HepG2 (cell line): ENCODE measurements at regions not wholly inside any gene's neighbourhood (a gene's known extent, or its start where the extent isn't known, plus 50 kb on each side); places are given as distances from the start of the nearest gene placed in this dataset.
"Not testable (repeated sequence)": the region's sequence is repeated elsewhere in the genome, so short reads cannot be mapped to it uniquely, and the experiment has no call there.

Experiments
- ATAC-seq: fragments of 200-7000 bp; cut with Tn5 transposase; 3 replicates; pipeline ENCODE4 v1.9.1; 2020; ENCODE audit warnings: mild to moderate bottlenecking, moderate library complexity
- BruUV-seq: library from RNA; stranded (reverse); fragments of 400-500 nt; replicated peaks from 2 replicates; lab custom pipeline; 2021; lab: Mats Ljungman, UMichigan
- CTCF ChIA-PET: fragments of 300-600 bp; formaldehyde crosslinking; extraction: SDS; loops from one replicate; lab custom pipeline; 2021; ENCODE audit warnings: low total read pairs, inconsistent platforms, low intra/inter-chr PET ratio; lab: Yijun Ruan, JAX
- POLR2A ChIA-PET: fragments of 350-600 bp; sonication (Branson Sonifier 250); formaldehyde crosslinking; loops from one replicate; lab custom pipeline; 2020; ENCODE audit warnings: antibody characterized with exemption, inconsistent platforms; lab: Yijun Ruan, JAX
- DNase-seq: peaks from one replicate; pipeline ENCODE4 v3.0.0-alpha.2; 2015; ENCODE audit warnings: low spot score
- FAIRE-seq: peaks from 3 replicates; lab custom pipeline; 2011; peaks lifted over from hg19 to GRCh38; lab: Jason Lieb, UNC
- H2AFZ ChIP-seq: one replicate; pipeline ENCODE4 v1.6.1; 2011; ENCODE audit warnings: low read length, inconsistent platforms
- H3K27ac ChIP-seq: fragments of 300-600 bp; 3 replicates; pipeline ENCODE4 v1.8.0; 2011; ENCODE audit warnings: mixed run types, mild to moderate bottlenecking, mixed read lengths, low read length, inconsistent platforms; ENCODE audit not compliant: insufficient read depth; ENCODE audit errors: extremely low read length
- H3K27me3 ChIP-seq, 2 experiments: fragments of 200-600 bp in 1 of 2; 2 replicates in 1 of 2; 3 replicates in 1 of 2; pipeline versions ENCODE4 v1.6.0 to v1.8.0; 2011; ENCODE audit warnings: low read length in 2 of 2, mild to moderate bottlenecking in 2 of 2, moderate library complexity in 2 of 2, inconsistent platforms in 1 of 2; ENCODE audit not compliant: insufficient read depth in 2 of 2, control insufficient read depth in 1 of 2
- H3K36me3 ChIP-seq, 2 experiments: fragments of 200-600 bp in 1 of 2; replicated peaks in 1 of 2; 2 replicates in 1 of 2; 3 replicates in 1 of 2; pipeline versions ENCODE4 v1.5.1 to v1.8.0; 2011; ENCODE audit warnings: low read length in 2 of 2, inconsistent platforms in 1 of 2; ENCODE audit not compliant: insufficient read depth in 2 of 2, control insufficient read depth in 1 of 2
- H3K4me1 ChIP-seq: 2 replicates; pipeline ENCODE4 v1.5.1; 2012; ENCODE audit warnings: low read length, inconsistent platforms; ENCODE audit not compliant: insufficient read depth
- H3K4me2 ChIP-seq: 2 replicates; pipeline ENCODE4 v1.6.0; 2011; ENCODE audit warnings: low read depth, low read length, inconsistent platforms
- H3K4me3 ChIP-seq, 3 experiments: fragments of 200-600 bp in 1 of 3; sonication (generic), shearing (Covaris generic) in 1 of 3; replicated peaks in 1 of 3; 2 replicates each; pipeline ENCODE4 v1.5.1; 2011 to 2016; ENCODE audit warnings: low read length in 3 of 3, inconsistent platforms in 2 of 3, low read depth in 2 of 3, mild to moderate bottlenecking in 2 of 3, control low read depth in 1 of 3, mixed read lengths in 1 of 3; ENCODE audit not compliant: insufficient read depth in 1 of 3
- H3K79me2 ChIP-seq: one replicate; pipeline ENCODE4 v1.6.1; 2011; ENCODE audit warnings: low read length, inconsistent platforms; ENCODE audit not compliant: insufficient read depth
- H3K9ac ChIP-seq: 2 replicates; pipeline ENCODE4 v1.6.0; 2011; ENCODE audit warnings: mild to moderate bottlenecking, low read depth, low read length, inconsistent platforms; ENCODE audit not compliant: insufficient read depth
- H3K9me3 ChIP-seq: 2 replicates; pipeline ENCODE4 v1.5.1; 2012; ENCODE audit warnings: mild to moderate bottlenecking, low read length
- H4K20me1 ChIP-seq: 2 replicates; pipeline ENCODE4 v1.6.0; 2011; ENCODE audit warnings: inconsistent platforms, mild to moderate bottlenecking, low read length, moderate library complexity; ENCODE audit not compliant: insufficient read depth
- ATF7 ChIP-seq, 2 experiments: fragments of 450-650 bp in 1 of 2; sonication (generic) in 1 of 2; formaldehyde crosslinking in 1 of 2; IDR thresholded peaks; 2 replicates each; pipeline versions ENCODE4 v1.4.0 to v1.6.1; 2016 to 2020; ENCODE audit warnings: antibody characterized with exemption in 1 of 2, mild to moderate bottlenecking in 1 of 2, missing genetic modification reagents in 1 of 2
- HCFC1 ChIP-seq: fragments of 150-350 bp; IDR thresholded peaks from 2 replicates; pipeline ENCODE4 v1.6.1; 2014; ENCODE audit warnings: low read depth, low read length
- HOXA7 ChIP-seq: sonication (generic); formaldehyde crosslinking; IDR thresholded peaks from 2 replicates; pipeline ENCODE4 v1.8.1; 2022; ENCODE audit warnings: mild to moderate bottlenecking, missing genetic modification reagents, moderate library complexity
- MBNL3 ChIP-seq: fragments of 250-450 bp; sonication (Bioruptor Pico); conservative IDR thresholded peaks from 2 replicates; pipeline ENCODE4 v1.8.0; 2022; ENCODE audit warnings: mild to moderate bottlenecking, inconsistent platforms
- NFIC ChIP-seq: IDR thresholded peaks from 2 replicates; pipeline ENCODE4 v1.6.1; 2012; ENCODE audit warnings: mild to moderate bottlenecking, low read length, inconsistent platforms
- SALL2 ChIP-seq: sonication (generic); formaldehyde crosslinking; IDR thresholded peaks from 2 replicates; pipeline ENCODE4 v1.8.1; 2023; ENCODE audit warnings: mild to moderate bottlenecking, missing genetic modification reagents, inconsistent platforms
- SIX1 ChIP-seq: sonication (generic); formaldehyde crosslinking; IDR thresholded peaks from 2 replicates; pipeline ENCODE4 v1.4.0; 2020; ENCODE audit warnings: missing genetic modification reagents, borderline replicate concordance
- ZBTB1 ChIP-seq: sonication (generic); formaldehyde crosslinking; IDR thresholded peaks from 2 replicates; pipeline ENCODE4 v1.4.0; 2020; ENCODE audit warnings: missing genetic modification reagents, borderline replicate concordance
- ZBTB26 ChIP-seq: IDR thresholded peaks from 2 replicates; pipeline ENCODE4 v1.6.1; 2016; ENCODE audit warnings: missing compliant biosample characterization, missing genetic modification reagents, borderline replicate concordance
- ZBTB39 ChIP-seq: sonication (generic); formaldehyde crosslinking; IDR thresholded peaks from 2 replicates; pipeline ENCODE4 v1.5.0; 2020; ENCODE audit warnings: missing genetic modification reagents
- ZKSCAN1 ChIP-seq: fragments of 150-350 bp; IDR thresholded peaks from 2 replicates; pipeline ENCODE4 v1.6.1; 2014; ENCODE audit warnings: low read length
- ZNF513 ChIP-seq: sonication (generic); formaldehyde crosslinking; conservative IDR thresholded peaks from 2 replicates; pipeline ENCODE4 v1.5.0; 2020; ENCODE audit warnings: missing genetic modification reagents
- ZNF672 ChIP-seq: sonication (generic); formaldehyde crosslinking; IDR thresholded peaks from 2 replicates; pipeline ENCODE4 v1.8.1; 2022; ENCODE audit warnings: missing genetic modification reagents
- WGBS: methylation state at CpG from one replicate; pipeline ENCODE4 v1.1.6; 2017; ENCODE audit warnings: low lambda C conversion rate; 5-methylcytosine and 5-hydroxymethylcytosine counted together
- in situ Hi-C: cut with HindIII; loops from 2 replicates; pipeline ENCODE4 v1.10.0; 2017; ENCODE audit warnings: low pct_unique_long_range_greater_than_20kb; ENCODE audit not compliant: extremely low pct_ligation_motif_present
- intact Hi-C: fragments of 100-400 bp; cut with micrococcal nuclease; formaldehyde crosslinking; loops from one replicate; pipeline ENCODE4 v1.10.0; 2022; ENCODE audit not compliant: unreplicated experiment

- TF ChIP-seq ZNF513 (CRISPR knock-in tag) = no peak
- TF ChIP-seq ZBTB1 (CRISPR knock-in tag) = no peak
Measured at GRCh38 chr4:42761804-42762203, 104.9 kb upstream of the ATP8A1 start (continued).

GRCh38 chr4:42754965-42755364, 98.1 kb upstream of the ATP8A1 start:
- H3K27me3 ChIP-seq; H3K4me3 ChIP-seq; CTCF ChIA-PET; BruUV-seq; DNase-seq; intact Hi-C loops; H3K4me1 ChIP-seq; H2AFZ ChIP-seq; H3K36me3 ChIP-seq; POLR2A ChIA-PET; FAIRE-seq; H3K27ac ChIP-seq; H3K9me3 ChIP-seq; H4K20me1 ChIP-seq; H3K9ac ChIP-seq; ATAC-seq; H3K79me2 ChIP-seq; H3K4me2 ChIP-seq; TF ChIP-seq ATF7 (CRISPR knock-in tag; IDR thresholded peaks at IDR 0.05): not testable (repeated sequence)
- peak; percentile 70 for TF ChIP-seq ATF7 (IDR thresholded peaks at IDR 0.05)
- in situ Hi-C loops = loop anchor here (25.0 kb wide), 1 partner anchor 193 kb away; no protein-coding TSS in a partner anchor
- 1% methylated on average over 2 of the region's 2 CpGs for WGBS

GRCh38 chr4:42751587-42751986, 94.7 kb upstream of the ATP8A1 start:
- DNase-seq = no peak
- H3K4me1 ChIP-seq = no peaks in the 10 kb centered on the region
- no peaks in the 10 kb centered on the region for H4K20me1 ChIP-seq
- H2AFZ ChIP-seq = no peak overlapping the region
- no peak for FAIRE-seq
- ChIA-PET CTCF (no interaction called here), POLR2A (no interaction called here)
- no peak overlapping the region for H3K27ac ChIP-seq
- H3K27me3 ChIP-seq = no peaks in the 10 kb centered on the region
- no peaks in the 10 kb centered on the region for H3K36me3 ChIP-seq
- intact Hi-C loops (no loop called here), in situ Hi-C loops (loop anchor here (25.0 kb wide), 1 partner anchor 189 kb away; no protein-coding TSS in a partner anchor)
- BruUV-seq = no TSS peak
- WGBS = 50% methylated on average over 1 of the region's 1 CpG
- H3K4me3 ChIP-seq = no peak overlapping the region
- no peak overlapping the region for H3K4me2 ChIP-seq
- H3K79me2 ChIP-seq = no peaks in the 10 kb centered on the region
- ATAC-seq = no peak
- no peaks in the 10 kb centered on the region for H3K9me3 ChIP-seq
- H3K9ac ChIP-seq = no peak overlapping the region
- TF ChIP-seq MBNL3 (no peak), HOXA7 (no peak), ZNF672 (CRISPR knock-in tag) (no peak), ZBTB39 (no peak), HCFC1 (no peak), SIX1 (CRISPR knock-in tag) (no peak), ZKSCAN1 (no peak), NFIC (no peak), ZBTB26 (CRISPR knock-in tag) (no peak), SALL2 (CRISPR knock-in tag) (no peak)
